IMR-90 (cell line): ENCODE measurements at regions not wholly inside any gene's neighbourhood (a gene's known extent, or its start where the extent isn't known, plus 50 kb on each side); places are given as distances from the start of the nearest gene placed in this dataset.

Experiments
- ATAC-seq: fragments of 200-7000 bp; cut with Tn5 transposase; 2 replicates; pipeline ENCODE4 v1.9.1; 2020; ENCODE audit warnings: low read depth, mild to moderate bottlenecking, moderate library complexity
- BruUV-seq: library from RNA; stranded (reverse); fragments of 400-500 nt; replicated peaks from 2 replicates; lab custom pipeline; 2021; lab: Mats Ljungman, UMichigan
- CTCF ChIA-PET: fragments of 300-600 bp; formaldehyde crosslinking; extraction: SDS; loops from one replicate; lab custom pipeline; 2021; ENCODE audit warnings: antibody characterized with exemption; lab: Yijun Ruan, JAX
- POLR2A ChIA-PET: fragments of 300-600 bp; sonication (Branson Sonifier 250); formaldehyde crosslinking; loops from one replicate; lab custom pipeline; 2022; ENCODE audit warnings: antibody characterized with exemption; ENCODE audit not compliant: unreplicated experiment; lab: Charles Lee
- DNase-seq: peaks from one replicate; pipeline ENCODE4 v3.0.0; 2013
- H2AFZ ChIP-seq: replicated peaks from 2 replicates; pipeline ENCODE3; 2013; ENCODE audit warnings: low read length, mild to moderate bottlenecking; ENCODE audit not compliant: poor library complexity
- H2AK5ac ChIP-seq: 2 replicates; pipeline ENCODE4 v1.6.1; 2013; ENCODE audit warnings: low read depth, low read length, inconsistent platforms
- H2AK9ac ChIP-seq: replicated peaks from 2 replicates; pipeline ENCODE3; 2013; ENCODE audit warnings: mild to moderate bottlenecking, low read depth, low read length, moderate library complexity; ENCODE audit not compliant: poor library complexity
- H2BK120ac ChIP-seq: 2 replicates; pipeline ENCODE4 v1.6.1; 2013; ENCODE audit warnings: low read depth, low read length, inconsistent platforms
- H2BK15ac ChIP-seq: 3 replicates; pipeline ENCODE4 v1.6.1; 2013; ENCODE audit warnings: low read depth, low read length, inconsistent platforms
- H2BK20ac ChIP-seq: 2 replicates; pipeline ENCODE4 v1.6.1; 2013; ENCODE audit warnings: low read depth, mild to moderate bottlenecking, inconsistent platforms, low read length, moderate library complexity
- H2BK5ac ChIP-seq: 2 replicates; pipeline ENCODE4 v1.6.1; 2013; ENCODE audit warnings: mild to moderate bottlenecking, low read depth, low read length, inconsistent platforms; ENCODE audit not compliant: poor library complexity, severe bottlenecking
- H3K14ac ChIP-seq: replicated peaks from 2 replicates; pipeline ENCODE4 v1.6.1; 2013; ENCODE audit warnings: low read depth, low read length, inconsistent platforms
- H3K18ac ChIP-seq: 2 replicates; pipeline ENCODE4 v1.6.1; 2013; ENCODE audit warnings: low read depth, low read length, control low read depth
- H3K23ac ChIP-seq: 2 replicates; pipeline ENCODE4 v1.6.1; 2013; ENCODE audit warnings: low read depth, low read length, inconsistent platforms
- H3K27ac ChIP-seq: 2 replicates; pipeline ENCODE4 v1.5.1; 2013; ENCODE audit warnings: mild to moderate bottlenecking, control low read depth, low read length; ENCODE audit not compliant: insufficient read depth
- H3K27me3 ChIP-seq: 2 replicates; pipeline ENCODE4 v1.6.1; 2013; ENCODE audit warnings: low read length; ENCODE audit not compliant: control insufficient read depth, insufficient read depth
- H3K36me3 ChIP-seq: 2 replicates; pipeline ENCODE4 v1.6.1; 2013; ENCODE audit warnings: low read length, mixed read lengths; ENCODE audit not compliant: control insufficient read depth, insufficient read depth
- H3K4ac ChIP-seq: 2 replicates; pipeline ENCODE4 v1.6.1; 2013; ENCODE audit warnings: low read depth, low read length, inconsistent platforms
- H3K4me1 ChIP-seq: 2 replicates; pipeline ENCODE4 v1.6.1; 2013; ENCODE audit warnings: low read length, mixed read lengths; ENCODE audit not compliant: control insufficient read depth, insufficient read depth
- H3K4me2 ChIP-seq: 2 replicates; pipeline ENCODE4 v1.6.1; 2013; ENCODE audit warnings: low read depth, mild to moderate bottlenecking, control low read depth, low read length, moderate library complexity
- H3K4me3 ChIP-seq: 2 replicates; pipeline ENCODE4 v1.5.1; 2013; ENCODE audit warnings: low read depth, mild to moderate bottlenecking, control low read depth, low read length, moderate library complexity; ENCODE audit not compliant: insufficient read depth
- H3K56ac ChIP-seq: 2 replicates; pipeline ENCODE4 v1.6.1; 2013; ENCODE audit warnings: low read length, inconsistent platforms; ENCODE audit not compliant: insufficient read depth; ENCODE audit errors: extremely low read depth
- H3K79me1 ChIP-seq, 2 experiments: 2 replicates each; pipeline ENCODE4 v1.6.1; 2013; ENCODE audit warnings: low read length in 2 of 2, inconsistent platforms in 1 of 2, low read depth in 1 of 2
- H3K9ac ChIP-seq: 2 replicates; pipeline ENCODE4 v1.6.1; 2013; ENCODE audit warnings: low read depth, low read length, control low read depth
- H3K9me1 ChIP-seq: 2 replicates; pipeline ENCODE4 v1.6.1; 2013; ENCODE audit warnings: low read length, inconsistent platforms; ENCODE audit not compliant: insufficient read depth
- H3K9me3 ChIP-seq: 2 replicates; pipeline ENCODE4 v1.6.1; 2013; ENCODE audit warnings: low read length; ENCODE audit not compliant: control insufficient read depth, insufficient read depth
- H4K20me1 ChIP-seq: 2 replicates; pipeline ENCODE4 v1.6.1; 2013; ENCODE audit warnings: low read length, inconsistent platforms; ENCODE audit not compliant: insufficient read depth
- H4K5ac ChIP-seq: 2 replicates; pipeline ENCODE4 v1.6.1; 2013; ENCODE audit warnings: mild to moderate bottlenecking, low read depth, low read length, control low read depth
- H4K8ac ChIP-seq, 2 experiments: 2 replicates each; pipeline ENCODE4 v1.6.1; 2013; ENCODE audit warnings: low read depth in 2 of 2, low read length in 2 of 2, control low read depth in 1 of 2, inconsistent platforms in 1 of 2
- H4K91ac ChIP-seq: 2 replicates; pipeline ENCODE4 v1.6.1; 2013; ENCODE audit warnings: low read depth, low read length, inconsistent platforms; ENCODE audit not compliant: insufficient read depth
- BHLHE40 ChIP-seq: fragments of 150-350 bp; IDR thresholded peaks from 2 replicates; pipeline ENCODE4 v1.6.1; 2016; ENCODE audit warnings: mild to moderate bottlenecking, low read depth, low read length
- CEBPB ChIP-seq: IDR thresholded peaks from 2 replicates; pipeline ENCODE4 v1.6.1; 2012; ENCODE audit warnings: low read depth, low read length, improper control_type of control experiment
- CHD1 ChIP-seq: IDR thresholded peaks from 2 replicates; pipeline ENCODE4 v1.6.1; 2012; ENCODE audit warnings: low read depth, low read length, improper control_type of control experiment
- CTCF ChIP-seq: conservative IDR thresholded peaks from 2 replicates; pipeline ENCODE4 v1.5.1; 2012; ENCODE audit warnings: mild to moderate bottlenecking, low read depth, low read length, improper control_type of control experiment
- ELK1 ChIP-seq: fragments of 150-350 bp; IDR thresholded peaks from 2 replicates; pipeline ENCODE4 v1.6.1; 2016; ENCODE audit warnings: low read depth, mild to moderate bottlenecking, low read length, moderate library complexity, borderline replicate concordance
- FOS ChIP-seq: fragments of 150-350 bp; IDR thresholded peaks from 2 replicates; pipeline ENCODE4 v1.6.1; 2016; ENCODE audit warnings: low read depth, low read length
- MAFK ChIP-seq: IDR thresholded peaks from 2 replicates; pipeline ENCODE4 v1.6.1; 2012; ENCODE audit warnings: low read depth, low read length, improper control_type of control experiment
- MAZ ChIP-seq: IDR thresholded peaks from 2 replicates; pipeline ENCODE4 v1.6.1; 2012; ENCODE audit warnings: low read depth, mild to moderate bottlenecking, low read length, improper control_type of control experiment, moderate library complexity, borderline replicate concordance
- NFE2L2 ChIP-seq: fragments of 150-350 bp; IDR thresholded peaks from 2 replicates; pipeline ENCODE4 v1.6.1; 2016; ENCODE audit warnings: low read depth, mild to moderate bottlenecking, low read length
- RAD21 ChIP-seq: IDR thresholded peaks from 2 replicates; pipeline ENCODE4 v1.6.1; 2012; ENCODE audit warnings: low read length, improper control_type of control experiment
- RFX5 ChIP-seq: IDR thresholded peaks from 2 replicates; pipeline ENCODE4 v1.8.0; 2012; ENCODE audit warnings: low read depth, mild to moderate bottlenecking, low read length, moderate library complexity
- SMC3 ChIP-seq: fragments of 150-350 bp; IDR thresholded peaks from 2 replicates; pipeline ENCODE4 v1.6.1; 2016; ENCODE audit warnings: low read depth, mild to moderate bottlenecking, antibody characterized with exemption, low read length, moderate library complexity
- USF2 ChIP-seq: fragments of 150-350 bp; IDR thresholded peaks from 2 replicates; pipeline ENCODE4 v1.6.1; 2017; ENCODE audit warnings: mild to moderate bottlenecking, antibody characterized with exemption, low read length, low read depth
- WGBS, 2 experiments: methylation state at CpG; one replicate each; pipeline versions ENCODE4 v1.1.5 to v1.1.7; 2013; ENCODE audit warnings: missing lambda C conversion rate in 2 of 2; ENCODE audit not compliant: insufficient read length in 1 of 2; ENCODE audit errors: extremely low coverage in 2 of 2; 5-methylcytosine and 5-hydroxymethylcytosine counted together
- dilution Hi-C: fragments of 300-500 bp; cut with HindIII; formaldehyde crosslinking; loops from one replicate; pipeline ENCODE4 v1.14.3; 2018; ENCODE audit warnings: low sequenced_read_pairs; ENCODE audit not compliant: unreplicated experiment
- in situ Hi-C: fragments of 300-500 bp; cut with MboI; formaldehyde crosslinking; loops from 3 replicates; pipeline ENCODE4 v1.14.3; 2019; ENCODE audit warnings: low sequenced_read_pairs, inconsistent platforms, mixed read lengths
- intact Hi-C: fragments of 100-400 bp; cut with micrococcal nuclease; formaldehyde crosslinking; loops from 2 replicates; pipeline ENCODE4 v1.10.0; 2022

GRCh38 chr1:67540733-67541125 lies 110.5 kb upstream of the SERBP1 start:
- Histone ChIP-seq H3K18ac (no peak overlapping the region), H2AK5ac (no peak overlapping the region), H2BK120ac (no peak overlapping the region), H3K27me3 (no peaks in the 10 kb centered on the region), H3K23ac (no peak overlapping the region; the same call in 1 of the 2 replicates), H2BK5ac (no peak overlapping the region), H3K14ac (no peak overlapping the region), H3K36me3 (no peaks in the 10 kb centered on the region), H3K79me1 (no peaks in the 10 kb centered on the region), H3K56ac (no peak overlapping the region), H3K4me1 (no peaks in the 10 kb centered on the region), H4K91ac (no peak overlapping the region), H3K4me3 (no peak overlapping the region), H2BK20ac (no peak overlapping the region), H3K27ac (no peak overlapping the region), H4K5ac (no peak overlapping the region), H2BK15ac (0 out of 3 replicates have a peak overlapping the region, but pooled peaks have one; percentile 40), H3K4ac (no peak overlapping the region), H3K4me2 (no peak overlapping the region), H3K9me3 (no peaks in the 10 kb centered on the region), H4K20me1 (no peaks in the 10 kb centered on the region), H2AFZ (no peak overlapping the region), H4K8ac (no peak overlapping the region), H3K9me1 (peaks cover 3% of the 10 kb centered on the region; the same call in 1 of the 2 replicates), H2AK9ac (no peak overlapping the region), H3K9ac (no peak overlapping the region)
- ATAC-seq (no peak), DNase-seq (peak; percentile 31)
- no CpG with 5 or more reads among the region's 1 CpG for WGBS, 2 experiments
- in situ Hi-C loops, result loop anchor here (25.0 kb wide), 1 partner anchor 822 kb away; no protein-coding TSS in a partner anchor
- dilution Hi-C loops, result no loop called here
- ChIA-PET POLR2A (no interaction called here), CTCF (interaction anchor here (1.0 kb wide), 1 partner anchor 220 kb away, joined by 3 read pairs; no protein-coding TSS in a partner anchor)
- intact Hi-C loops, result loop anchor here (5.0 kb wide), 1 partner anchor 682 kb away; no protein-coding TSS in a partner anchor
- TF ChIP-seq NFE2L2 (no peak), MAFK (no peak), RAD21 (no peak), MAZ (no peak), FOS (no peak), CHD1 (no peak), CEBPB (no peak), ELK1 (no peak), SMC3 (no peak), BHLHE40 (no peak), CTCF (no peak), USF2 (no peak), RFX5 (no peak)
- BruUV-seq, result no TSS peak
